T47D (cell line): ENCODE measurements at regions not wholly inside any gene's neighbourhood (a gene's known extent, or its start where the extent isn't known, plus 50 kb on each side); places are given as distances from the start of the nearest gene placed in this dataset.

Experiments
- DNase-seq, 2 experiments: peaks; one replicate each; pipeline versions ENCODE4 v3.0.0 to v3.0.0-alpha.2; 2011 to 2012; ENCODE audit warnings: low read depth in 1 of 2, low spot score in 1 of 2
- JUND ChIP-seq: IDR thresholded peaks from 2 replicates; pipeline ENCODE4 v1.6.1; 2012; ENCODE audit warnings: low read depth
- in situ Hi-C: cut with HindIII; loops from 2 replicates; pipeline ENCODE4 v1.10.0; 2016; ENCODE audit warnings: low sequenced_read_pairs, low pct_unique_long_range_greater_than_20kb

DNA sequence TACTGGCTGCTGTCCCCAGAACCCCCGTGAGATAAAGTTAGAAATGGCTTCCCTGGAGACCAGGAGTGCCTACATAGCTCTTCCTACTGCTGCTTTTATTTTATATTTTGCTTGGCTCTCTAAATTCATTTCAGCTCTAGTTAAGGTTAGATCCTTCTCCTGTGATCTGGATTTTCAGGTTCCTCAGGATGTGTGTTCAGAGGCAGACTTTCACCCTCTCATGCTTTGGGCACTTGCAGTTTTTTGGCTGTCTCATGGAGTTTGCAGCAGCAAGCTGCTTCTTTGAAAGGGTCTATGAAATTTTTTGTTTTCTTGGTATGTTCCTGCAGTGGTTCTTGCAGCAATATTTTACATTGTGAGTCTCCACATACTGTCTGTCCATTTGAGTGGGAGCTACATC, 93.3 kb downstream of the ATP23 start:
- DNase-seq: peak in 1 of 2 experiments; percentile 77
- in situ Hi-C loops: no loop called here
- TF ChIP-seq JUND: no peak

DNA sequence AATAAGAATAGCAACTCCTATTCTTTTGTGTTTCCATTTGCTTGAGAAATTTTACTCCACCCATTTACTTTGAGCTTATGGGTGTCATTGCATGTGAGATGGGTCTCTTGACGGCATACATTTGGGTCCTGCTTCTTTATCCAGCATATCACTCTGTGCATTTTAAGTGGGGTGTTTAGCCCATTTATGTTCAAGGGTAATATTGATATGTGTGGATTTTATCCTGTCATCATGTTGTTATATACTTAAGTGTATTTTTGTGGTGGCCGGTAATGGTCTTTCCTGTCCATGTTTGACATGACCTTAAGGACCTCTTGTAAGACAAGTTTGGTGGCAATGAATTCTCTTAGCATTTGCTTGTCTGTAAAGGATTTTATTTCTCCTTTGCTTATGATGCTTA, 100.1 kb downstream of the ATP23 start:
- no peak for TF ChIP-seq JUND
- no peak for DNase-seq
- in situ Hi-C loops: no loop called here

DNA sequence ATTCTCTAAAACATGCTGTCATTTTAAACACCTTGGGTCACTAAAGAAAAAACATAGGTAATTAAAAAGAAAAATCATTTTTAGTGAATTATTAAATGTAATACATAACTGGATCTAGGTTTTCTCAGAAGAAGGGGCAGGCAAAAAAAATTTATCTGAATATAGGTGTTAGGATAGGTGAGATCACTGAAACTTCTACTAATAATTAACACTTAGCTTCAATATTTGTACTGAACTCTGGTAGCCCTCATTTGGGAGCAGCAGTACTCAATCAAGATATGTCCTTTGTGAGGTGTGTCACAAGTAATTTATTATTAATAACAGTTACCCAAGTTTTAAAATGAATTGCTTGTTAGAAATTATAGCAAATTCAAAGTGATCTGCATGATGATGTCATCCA, 103.6 kb downstream of the ATP23 start:
- no peak for DNase-seq
- in situ Hi-C loops: no loop called here
- no peak for TF ChIP-seq JUND

DNA sequence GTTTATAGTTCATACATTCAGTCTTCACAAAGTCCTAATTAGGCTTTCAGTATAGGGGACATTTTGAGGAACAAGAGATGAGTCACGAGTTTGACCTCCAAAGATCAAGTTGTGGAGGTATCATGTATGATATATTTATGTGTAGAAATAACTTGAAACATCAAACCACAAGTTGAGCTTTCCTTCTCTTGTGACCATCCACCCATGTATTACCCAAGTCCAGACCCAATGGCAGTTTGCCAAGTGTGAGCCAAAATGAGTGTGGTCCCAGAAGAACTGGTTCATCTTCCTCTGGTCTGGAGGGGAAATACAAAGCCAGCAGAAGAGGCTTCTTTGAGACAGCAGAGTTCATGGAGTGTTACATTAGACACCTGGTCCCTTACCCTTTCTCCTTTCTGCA, 104.9 kb downstream of the ATP23 start:
- no peak for DNase-seq
- in situ Hi-C loops: no loop called here

DNA sequence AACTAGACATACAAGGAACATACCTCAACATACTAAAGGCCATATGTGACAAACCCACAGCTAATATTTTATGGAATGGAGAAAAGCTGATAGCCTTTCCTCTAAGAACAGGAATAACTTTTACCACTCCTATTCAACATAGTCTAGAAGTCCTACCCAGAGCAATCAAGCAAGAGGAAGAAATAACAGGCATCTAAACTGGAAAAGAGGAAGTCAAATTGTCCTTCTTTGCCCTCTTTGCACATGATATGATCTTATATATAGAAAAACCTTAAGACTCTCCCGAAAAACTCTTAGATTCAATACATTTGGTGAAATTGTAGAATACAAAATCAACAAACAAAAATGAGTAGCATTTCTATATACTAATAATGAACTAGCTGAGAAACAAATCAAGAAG, 110.0 kb downstream of the ATP23 start:
- in situ Hi-C loops: no loop called here
- no peak for DNase-seq
- TF ChIP-seq JUND: no peak

More for the DNA sequence above, 104.9 kb downstream of the ATP23 start:
- no peak for TF ChIP-seq JUND

DNA sequence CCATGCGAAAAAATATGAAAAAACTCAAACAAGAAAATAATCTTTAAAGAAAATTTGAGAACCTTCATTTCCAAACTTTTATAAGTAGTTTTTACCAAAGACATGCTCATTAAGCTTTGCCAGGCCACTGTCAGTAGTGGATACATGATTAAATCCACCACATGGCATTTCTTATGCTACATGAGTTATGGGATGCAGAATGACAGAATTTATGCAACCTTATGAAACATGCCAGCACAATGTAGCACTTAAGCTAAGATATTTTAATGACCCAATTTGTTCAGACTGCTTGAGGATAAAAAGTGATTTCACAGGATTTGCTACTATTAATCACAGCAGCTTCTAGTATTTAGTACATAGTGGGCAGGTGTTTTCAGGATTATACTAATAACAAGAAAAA, 123.3 kb downstream of the ATP23 start:
- no peak for TF ChIP-seq JUND
- in situ Hi-C loops: no loop called here
- DNase-seq: no peak

DNA sequence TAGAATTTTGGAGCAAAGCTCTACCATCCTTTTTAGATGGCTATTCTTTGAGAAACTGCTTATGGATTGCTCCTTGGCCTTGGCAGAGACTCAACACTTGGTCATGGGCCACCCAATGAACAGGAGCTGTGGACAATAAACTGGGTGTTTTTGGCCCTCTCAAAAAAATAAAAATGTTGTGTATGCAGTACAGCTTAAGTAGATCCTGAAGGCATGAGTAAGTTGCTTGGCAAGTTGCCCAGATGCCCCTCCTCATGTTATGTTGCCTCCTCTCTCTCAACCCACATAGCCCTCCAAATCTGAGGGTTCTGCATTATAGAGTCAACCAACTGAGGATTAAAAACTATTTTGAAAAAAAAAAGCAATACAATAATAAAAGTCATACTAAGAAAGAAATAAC, 124.9 kb downstream of the ATP23 start:
- no peak for TF ChIP-seq JUND
- no peak for DNase-seq
- in situ Hi-C loops: no loop called here

DNA sequence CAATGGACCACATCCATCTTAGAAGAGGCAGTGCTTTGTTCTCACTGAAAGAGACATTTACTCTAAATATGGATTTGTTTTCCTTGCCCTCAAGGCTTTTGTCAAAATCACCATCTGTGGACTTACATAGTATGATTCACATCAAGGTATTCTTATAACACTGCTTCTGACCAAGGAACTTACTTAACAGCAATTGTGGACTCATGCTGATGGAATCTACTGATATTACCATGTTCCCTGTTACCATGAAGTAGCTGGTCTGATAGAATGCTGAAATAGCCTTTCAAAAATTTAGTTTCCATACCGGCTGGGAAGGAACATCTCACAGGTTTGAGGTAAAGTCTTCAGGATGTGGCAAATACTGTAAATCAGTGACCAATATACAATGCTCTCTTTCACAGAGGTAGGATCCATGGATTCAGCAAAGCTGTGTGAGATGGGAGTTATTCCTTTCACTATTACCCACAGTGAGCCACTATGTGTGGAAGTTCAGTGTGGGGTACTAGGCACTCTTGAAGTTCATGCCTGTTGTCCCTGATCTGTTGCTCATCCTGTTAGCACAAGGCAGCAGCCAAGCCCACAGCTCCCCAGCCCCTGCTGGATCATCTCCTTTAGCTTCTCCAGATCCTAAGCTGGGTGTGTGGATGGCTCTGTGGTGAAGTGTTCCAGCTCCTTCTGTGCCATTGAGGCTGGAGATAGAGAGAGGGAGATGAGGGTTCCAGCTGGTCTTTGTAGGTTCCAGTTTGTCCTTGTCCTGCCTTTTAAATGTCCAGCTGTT, 126.4 kb downstream of the ATP23 start:
- in situ Hi-C loops: no loop called here
- TF ChIP-seq JUND: peak; percentile 97
- peak; percentile 47 to 84 for DNase-seq

DNA sequence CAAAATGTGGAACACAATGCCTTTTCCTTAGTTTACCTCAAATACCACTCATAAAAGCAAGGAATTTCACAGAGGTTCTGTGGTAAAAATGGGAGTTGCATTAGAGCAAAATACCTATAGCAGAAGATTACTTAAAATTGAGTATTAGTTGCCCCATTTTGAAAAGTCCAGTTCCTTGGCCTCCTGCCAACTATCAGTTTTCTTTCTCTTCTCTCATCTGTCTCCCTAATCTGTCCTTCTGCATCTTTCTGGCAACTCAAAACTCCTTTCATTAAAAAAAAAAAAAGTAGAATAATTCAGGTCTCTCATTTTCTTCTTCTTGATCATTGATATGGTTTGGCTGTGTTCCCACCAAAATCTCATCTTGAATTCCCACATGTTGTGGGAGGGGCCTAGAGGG, 127.3 kb downstream of the ATP23 start:
- TF ChIP-seq JUND: no peak
- no peak for DNase-seq
- in situ Hi-C loops: no loop called here

DNA sequence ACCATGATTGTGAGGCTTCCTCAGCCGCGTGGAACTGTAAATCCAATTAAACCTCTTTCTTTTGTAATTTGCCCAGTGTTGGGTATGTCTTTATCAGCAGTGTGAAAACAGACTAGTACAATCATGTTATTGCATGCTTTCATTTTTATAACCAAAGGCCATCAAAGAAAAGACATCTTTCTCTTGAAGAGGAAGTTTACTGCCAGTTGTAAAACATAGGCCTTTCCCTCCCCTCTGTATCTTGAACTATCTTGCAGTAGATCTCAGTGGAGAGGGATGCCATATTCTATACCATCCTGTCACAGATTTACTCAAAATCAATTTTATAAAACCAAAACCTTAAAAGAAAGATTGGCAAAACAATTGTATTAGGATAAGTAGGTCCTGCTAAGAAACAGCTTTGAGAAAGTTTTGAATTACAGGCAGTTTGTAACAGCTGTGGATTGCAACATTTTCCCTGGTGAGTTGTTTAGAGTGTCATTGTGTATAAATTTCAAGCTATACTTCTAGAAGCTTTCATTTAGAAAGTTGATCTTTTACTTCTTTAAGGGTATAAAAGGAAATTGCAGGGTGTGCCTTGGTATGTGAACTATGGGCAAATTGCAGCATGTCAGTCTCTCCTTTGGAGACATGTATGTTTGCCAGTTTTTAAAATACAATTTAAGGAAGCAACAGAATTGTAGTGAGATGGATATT, 128.0 kb downstream of the ATP23 start:
- in situ Hi-C loops: no loop called here
- no peak for TF ChIP-seq JUND
- DNase-seq: no peak

DNA sequence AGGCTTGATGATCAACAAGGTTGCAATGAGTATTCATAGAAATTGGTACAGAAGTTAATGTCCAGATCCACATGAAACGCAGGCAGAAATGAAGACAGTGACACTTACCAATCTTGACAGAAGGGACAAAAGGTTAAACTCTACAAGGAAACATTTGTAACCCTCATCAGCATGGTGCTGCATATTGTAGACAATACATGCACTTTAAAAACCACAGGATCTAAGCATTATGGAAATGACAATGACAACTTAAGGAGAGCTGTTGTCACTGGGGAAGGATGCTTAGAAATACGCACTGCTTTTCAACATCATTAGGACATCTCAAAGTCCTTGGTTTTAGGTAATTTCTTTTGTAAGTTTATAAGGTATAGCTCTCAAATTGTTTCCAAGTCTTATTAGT, 130.6 kb downstream of the ATP23 start:
- no peak for DNase-seq
- in situ Hi-C loops: no loop called here
- no peak for TF ChIP-seq JUND

DNA sequence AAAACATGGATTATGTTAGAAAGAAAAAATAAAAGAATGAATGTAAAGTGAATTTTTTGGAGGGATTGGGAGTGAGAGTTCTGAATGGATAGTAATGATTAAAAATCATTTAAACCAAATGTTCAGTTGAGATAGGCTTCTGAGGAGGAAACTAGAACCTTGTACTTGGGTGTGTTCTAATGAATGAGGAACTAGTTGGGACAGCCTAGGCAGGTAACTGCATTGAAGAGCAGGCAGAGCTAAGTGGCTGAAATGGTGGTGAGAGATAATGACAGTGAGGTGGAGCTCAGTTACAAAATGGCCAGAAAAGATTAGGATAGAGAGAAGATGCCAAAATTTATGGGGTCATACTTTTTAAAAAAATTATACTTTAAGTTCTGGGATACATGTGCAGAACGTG, 132.9 kb downstream of the ATP23 start:
- in situ Hi-C loops: no loop called here
- DNase-seq: no peak
- no peak for TF ChIP-seq JUND

DNA sequence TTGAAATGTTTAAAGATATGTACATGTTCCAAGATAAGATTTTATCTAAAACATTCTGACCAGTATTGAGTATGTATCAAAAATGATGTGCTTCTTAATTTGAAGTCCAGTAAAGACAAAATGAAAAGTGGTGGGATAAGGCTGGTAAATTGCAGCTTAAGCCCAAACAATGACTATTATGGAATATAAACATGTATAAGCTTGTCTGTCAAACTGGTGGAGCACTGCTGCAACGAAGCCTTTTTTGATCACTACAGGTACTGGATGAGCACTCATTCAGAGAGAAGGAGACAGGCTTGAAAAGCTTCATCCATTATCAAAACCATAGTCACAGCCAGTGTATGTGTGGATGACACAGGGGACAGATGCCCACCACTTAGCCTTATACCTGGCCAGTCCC, 138.4 kb downstream of the ATP23 start:
- no peak for DNase-seq
- TF ChIP-seq JUND: no peak
- in situ Hi-C loops: no loop called here
